ENCODE measurements at regions not wholly inside any gene's neighbourhood (a gene's known extent, or its start where the extent isn't known, plus 50 kb on each side); places are given as distances from the start of the nearest gene placed in this dataset.

- no peak for DNase-seq
These were observed 376.6 kb upstream of the SLCO3A1 start for GRCh38 chr15:91476861-91477260.

GRCh38 chr15:91478717-91479191, 374.8 kb upstream of the SLCO3A1 start:
- no peak for DNase-seq

- DNase-seq: no peak
These were observed 373.1 kb upstream of the SLCO3A1 start for GRCh38 chr15:91480426-91480825.

- DNase-seq: no peak
These were observed 370.7 kb upstream of the SLCO3A1 start for GRCh38 chr15:91482799-91483198.

- no peak for DNase-seq
These were observed 369.4 kb upstream of the SLCO3A1 start for GRCh38 chr15:91484141-91484540.

GRCh38 chr15:91488452-91488851, 365.1 kb upstream of the SLCO3A1 start:
- no peak for DNase-seq

- no peak for DNase-seq
These were observed 363.3 kb upstream of the SLCO3A1 start for GRCh38 chr15:91490211-91490610.

- DNase-seq: no peak
These were observed 362.2 kb upstream of the SLCO3A1 start for GRCh38 chr15:91491101-91491950.

GRCh38 chr15:91496754-91497691, 356.5 kb upstream of the SLCO3A1 start:
- DNase-seq: no peak

- no peak for DNase-seq
These were observed 355.3 kb upstream of the SLCO3A1 start for GRCh38 chr15:91498046-91498748.

- no peak for DNase-seq
These were observed 354.8 kb upstream of the SLCO3A1 start for GRCh38 chr15:91498749-91499062.

- no peak for DNase-seq
These were observed 353.6 kb upstream of the SLCO3A1 start for GRCh38 chr15:91499774-91500383.

GRCh38 chr15:91508633-91509032, 344.9 kb upstream of the SLCO3A1 start:
- DNase-seq: no peak

GRCh38 chr15:91514147-91514546, 339.4 kb upstream of the SLCO3A1 start:
- DNase-seq: no peak

GRCh38 chr15:91515188-91515754, 338.2 kb upstream of the SLCO3A1 start:
- no peak for DNase-seq

GRCh38 chr15:91516866-91517265, 336.6 kb upstream of the SLCO3A1 start:
- no peak for DNase-seq

- no peak for DNase-seq
These were observed 335.9 kb upstream of the SLCO3A1 start for GRCh38 chr15:91517491-91518200.

- DNase-seq: no peak
These were observed 332.7 kb upstream of the SLCO3A1 start for GRCh38 chr15:91520850-91521249.

GRCh38 chr15:91521548-91521947, 332.0 kb upstream of the SLCO3A1 start:
- no peak for DNase-seq

GRCh38 chr15:91521996-91522395, 331.5 kb upstream of the SLCO3A1 start:
- no peak for DNase-seq

GRCh38 chr15:91522605-91523332, 330.7 kb upstream of the SLCO3A1 start:
- no peak for DNase-seq

Data from activated CD8-positive, alpha-beta memory T cell treated with anti-CD3 and anti-CD28 coated beads, Interleukin-2, amount 50 U/mL, for 48 hours (primary cell).